ENCODE measurements at regions not wholly inside any gene's neighbourhood (a gene's known extent, or its start where the extent isn't known, plus 50 kb on each side); places are given as distances from the start of the nearest gene placed in this dataset.

DNA sequence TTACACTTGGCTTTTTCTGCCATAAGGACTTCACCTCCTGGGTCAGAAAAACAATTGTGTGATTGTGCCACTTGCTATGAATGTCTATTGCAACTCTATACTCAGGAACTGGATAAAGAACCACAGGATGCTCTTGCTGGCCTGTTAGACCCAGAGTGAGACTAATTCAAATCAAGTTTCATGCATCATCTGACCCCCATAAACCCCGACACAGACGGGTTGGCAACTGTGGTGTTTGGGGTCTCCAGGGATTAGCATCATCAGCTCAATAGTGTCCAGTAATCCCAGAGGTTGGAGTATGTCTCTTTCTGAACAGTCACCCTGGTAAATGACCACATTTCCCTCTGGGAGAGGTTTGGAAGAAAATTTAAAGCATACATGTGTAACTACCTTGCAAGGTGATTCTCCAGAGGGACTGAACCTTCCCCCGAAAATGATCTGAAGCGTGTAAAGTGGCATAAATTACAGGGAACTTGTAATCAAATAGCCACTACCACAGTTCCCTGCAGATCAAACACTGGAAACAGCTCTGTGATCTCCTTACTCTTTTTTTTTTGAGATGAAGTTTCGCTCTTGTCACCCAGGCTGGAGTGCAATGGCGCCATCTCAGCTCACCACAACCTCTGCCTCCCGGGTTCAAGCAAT, 1097.6 kb downstream of the TBC1D22A start:
- no peaks in the 10 kb centered on the region for H3K4me1 ChIP-seq (ENCODE audit: control insufficient read depth, insufficient read depth, low read length, poor library complexity, severe bottlenecking)
- H3K36me3 Mint-ChIP-seq: no peaks in the 10 kb centered on the region
- H3K4me1 Mint-ChIP-seq: no peaks in the 10 kb centered on the region
- H3K27me3 ChIP-seq (ENCODE audit: control insufficient read depth, insufficient read depth, low read length): no peaks in the 10 kb centered on the region
- H3K4me3 ChIP-seq (ENCODE audit: low read depth, low read length): no peak overlapping the region
- peaks cover 0 to 3% (median 0%) of the 10 kb centered on the region in 7 donors for H3K9me3 Mint-ChIP-seq
- H3K27me3 Mint-ChIP-seq: no peaks in the 10 kb centered on the region
- H3K9me3 ChIP-seq (ENCODE audit: control insufficient read depth in 2 of 2, low read length in 2 of 2): peaks cover 0 to 3% of the 10 kb centered on the region in 2 experiments
- no peak overlapping the region for H3K4me3 Mint-ChIP-seq
- ATAC-seq (ENCODE audit: low read depth in 2 of 2): no peak
- no peaks in the 10 kb centered on the region for H3K36me3 ChIP-seq (ENCODE audit: control insufficient read depth, insufficient read depth, low read length)
- no peak for DNase-seq
- no peak overlapping the region for H3K27ac ChIP-seq (ENCODE audit: insufficient read depth, low read length, poor library complexity, severe bottlenecking)
- no peak overlapping the region for H3K27ac Mint-ChIP-seq

- no peak overlapping the region for H3K4me3 ChIP-seq (ENCODE audit: low read depth, low read length)
- H3K27ac Mint-ChIP-seq: no peak overlapping the region
- H3K4me1 ChIP-seq (ENCODE audit: control insufficient read depth, insufficient read depth, low read length, poor library complexity, severe bottlenecking): no peaks in the 10 kb centered on the region
- no peak overlapping the region for H3K27ac ChIP-seq (ENCODE audit: insufficient read depth, low read length, poor library complexity, severe bottlenecking)
- H3K4me1 Mint-ChIP-seq: no peaks in the 10 kb centered on the region
- no peak for ATAC-seq (ENCODE audit: low read depth in 2 of 2)
- peaks cover 0 to 3% of the 10 kb centered on the region in 2 experiments for H3K9me3 ChIP-seq (ENCODE audit: control insufficient read depth in 2 of 2, low read length in 2 of 2)
- H3K36me3 Mint-ChIP-seq: no peaks in the 10 kb centered on the region
- H3K27me3 Mint-ChIP-seq: no peaks in the 10 kb centered on the region
- no peak overlapping the region for H3K4me3 Mint-ChIP-seq
- DNase-seq: no peak
- H3K9me3 Mint-ChIP-seq: peaks cover 0 to 1% (median 0%) of the 10 kb centered on the region in 7 donors
- no peaks in the 10 kb centered on the region for H3K27me3 ChIP-seq (ENCODE audit: control insufficient read depth, insufficient read depth, low read length)
- no peaks in the 10 kb centered on the region for H3K36me3 ChIP-seq (ENCODE audit: control insufficient read depth, insufficient read depth, low read length)
Observed at GRCh38 chr22:47858773-47859306, 1096.4 kb downstream of the TBC1D22A start.

- Histone ChIP-seq H3K27ac (ENCODE audit: insufficient read depth, low read length, poor library complexity, severe bottlenecking) (no peak overlapping the region), H3K4me1 (ENCODE audit: control insufficient read depth, insufficient read depth, low read length, poor library complexity, severe bottlenecking) (no peaks in the 10 kb centered on the region), H3K9me3 (ENCODE audit: control insufficient read depth in 2 of 2, low read length in 2 of 2) (peaks cover 0 to 3% of the 10 kb centered on the region in 2 experiments), H3K4me3 (ENCODE audit: low read depth, low read length) (no peak overlapping the region), H3K36me3 (ENCODE audit: control insufficient read depth, insufficient read depth, low read length) (no peaks in the 10 kb centered on the region), H3K27me3 (ENCODE audit: control insufficient read depth, insufficient read depth, low read length) (no peaks in the 10 kb centered on the region)
- Mint-ChIP-seq H3K36me3 (no peaks in the 10 kb centered on the region), H3K27me3 (no peaks in the 10 kb centered on the region), H3K27ac (no peak overlapping the region), H3K4me3 (no peak overlapping the region), H3K9me3 (no peaks in the 10 kb centered on the region), H3K4me1 (no peaks in the 10 kb centered on the region)
- no peak for DNase-seq
- ATAC-seq (ENCODE audit: low read depth in 2 of 2): no peak
Observed at GRCh38 chr22:47854680-47855079, 1092.2 kb downstream of the TBC1D22A start.

- no peak for ATAC-seq (ENCODE audit: low read depth in 2 of 2)
- Mint-ChIP-seq H3K4me3 (no peak overlapping the region), H3K4me1 (no peaks in the 10 kb centered on the region), H3K36me3 (no peaks in the 10 kb centered on the region), H3K9me3 (no peaks in the 10 kb centered on the region), H3K27ac (no peak overlapping the region), H3K27me3 (no peaks in the 10 kb centered on the region)
- Histone ChIP-seq H3K4me1 (ENCODE audit: control insufficient read depth, insufficient read depth, low read length, poor library complexity, severe bottlenecking) (no peaks in the 10 kb centered on the region), H3K4me3 (ENCODE audit: low read depth, low read length) (no peak overlapping the region), H3K36me3 (ENCODE audit: control insufficient read depth, insufficient read depth, low read length) (no peaks in the 10 kb centered on the region), H3K27me3 (ENCODE audit: control insufficient read depth, insufficient read depth, low read length) (no peaks in the 10 kb centered on the region), H3K9me3 (ENCODE audit: control insufficient read depth in 2 of 2, low read length in 2 of 2) (peaks cover 0 to 3% of the 10 kb centered on the region in 2 experiments), H3K27ac (ENCODE audit: insufficient read depth, low read length, poor library complexity, severe bottlenecking) (no peak overlapping the region)
- DNase-seq: no peak
Observed at GRCh38 chr22:47854251-47854650, 1091.8 kb downstream of the TBC1D22A start.

- Histone ChIP-seq H3K27ac (ENCODE audit: insufficient read depth, low read length, poor library complexity, severe bottlenecking) (no peak overlapping the region), H3K27me3 (ENCODE audit: control insufficient read depth, insufficient read depth, low read length) (no peaks in the 10 kb centered on the region), H3K4me1 (ENCODE audit: control insufficient read depth, insufficient read depth, low read length, poor library complexity, severe bottlenecking) (no peaks in the 10 kb centered on the region), H3K36me3 (ENCODE audit: control insufficient read depth, insufficient read depth, low read length) (no peaks in the 10 kb centered on the region), H3K4me3 (ENCODE audit: low read depth, low read length) (no peak overlapping the region), H3K9me3 (ENCODE audit: control insufficient read depth in 2 of 2, low read length in 2 of 2) (peaks cover 0 to 1% of the 10 kb centered on the region in 2 experiments)
- ATAC-seq (ENCODE audit: low read depth in 2 of 2) (no peak), DNase-seq (no peak)
- Mint-ChIP-seq H3K27ac (no peak overlapping the region), H3K4me3 (no peak overlapping the region), H3K36me3 (no peaks in the 10 kb centered on the region), H3K27me3 (no peaks in the 10 kb centered on the region), H3K4me1 (no peaks in the 10 kb centered on the region), H3K9me3 (no peaks in the 10 kb centered on the region)
Observed at GRCh38 chr22:47853750-47854149, 1091.3 kb downstream of the TBC1D22A start.

- DNase-seq (no peak), ATAC-seq (ENCODE audit: low read depth in 2 of 2) (no peak)
- no peaks in the 10 kb centered on the region for H3K9me3 ChIP-seq (ENCODE audit: control insufficient read depth in 2 of 2, low read length in 2 of 2)
- H3K27ac ChIP-seq (ENCODE audit: insufficient read depth, low read length, poor library complexity, severe bottlenecking): no peak overlapping the region
- H3K4me1 Mint-ChIP-seq: no peaks in the 10 kb centered on the region
- no peaks in the 10 kb centered on the region for H3K36me3 Mint-ChIP-seq
- no peaks in the 10 kb centered on the region for H3K9me3 Mint-ChIP-seq
- no peaks in the 10 kb centered on the region for H3K27me3 ChIP-seq (ENCODE audit: control insufficient read depth, insufficient read depth, low read length)
- H3K4me3 Mint-ChIP-seq: no peak overlapping the region
- H3K27ac Mint-ChIP-seq: no peak overlapping the region
- no peaks in the 10 kb centered on the region for H3K36me3 ChIP-seq (ENCODE audit: control insufficient read depth, insufficient read depth, low read length)
- no peaks in the 10 kb centered on the region for H3K4me1 ChIP-seq (ENCODE audit: control insufficient read depth, insufficient read depth, low read length, poor library complexity, severe bottlenecking)
- H3K4me3 ChIP-seq (ENCODE audit: low read depth, low read length): no peak overlapping the region
- no peaks in the 10 kb centered on the region for H3K27me3 Mint-ChIP-seq
Observed at GRCh38 chr22:47851586-47851985, 1089.1 kb downstream of the TBC1D22A start.

DNA sequence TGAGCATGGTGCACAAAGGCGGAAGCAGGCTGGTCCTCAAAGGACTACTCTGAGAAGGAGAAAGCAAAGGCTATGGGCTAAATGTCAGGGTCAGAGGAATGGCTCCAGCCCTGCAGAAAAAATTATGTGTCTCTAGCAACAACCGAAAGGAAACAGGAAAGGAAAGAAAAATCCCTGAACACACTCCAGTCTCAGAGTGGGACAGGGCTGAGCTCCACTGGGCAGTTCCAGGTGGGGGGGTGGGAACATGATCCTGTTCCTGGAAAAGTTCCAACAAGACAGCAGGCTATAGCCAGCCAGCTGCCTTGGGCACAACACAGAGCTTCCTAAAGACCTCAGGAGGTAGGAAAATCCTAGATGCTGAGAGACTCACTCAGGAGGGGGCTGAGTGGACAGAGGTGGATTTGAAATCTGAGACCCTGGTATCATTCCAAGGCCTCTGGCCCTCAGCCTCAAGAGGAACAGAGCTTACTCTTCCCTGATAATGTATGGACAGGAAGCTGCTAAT, 1088.2 kb downstream of the TBC1D22A start:
- H3K27me3 Mint-ChIP-seq: no peaks in the 10 kb centered on the region
- no peak overlapping the region for H3K27ac Mint-ChIP-seq
- Histone ChIP-seq H3K9me3 (ENCODE audit: control insufficient read depth in 2 of 2, low read length in 2 of 2) (no peaks in the 10 kb centered on the region), H3K4me3 (ENCODE audit: low read depth, low read length) (no peak overlapping the region), H3K27me3 (ENCODE audit: control insufficient read depth, insufficient read depth, low read length) (no peaks in the 10 kb centered on the region), H3K36me3 (ENCODE audit: control insufficient read depth, insufficient read depth, low read length) (no peaks in the 10 kb centered on the region), H3K4me1 (ENCODE audit: control insufficient read depth, insufficient read depth, low read length, poor library complexity, severe bottlenecking) (no peaks in the 10 kb centered on the region), H3K27ac (ENCODE audit: insufficient read depth, low read length, poor library complexity, severe bottlenecking) (no peak overlapping the region)
- no peaks in the 10 kb centered on the region for H3K36me3 Mint-ChIP-seq
- H3K4me1 Mint-ChIP-seq: no peaks in the 10 kb centered on the region
- ATAC-seq (ENCODE audit: low read depth in 2 of 2) (no peak), DNase-seq (no peak)
- H3K4me3 Mint-ChIP-seq: no peak overlapping the region
- H3K9me3 Mint-ChIP-seq: no peaks in the 10 kb centered on the region

DNA sequence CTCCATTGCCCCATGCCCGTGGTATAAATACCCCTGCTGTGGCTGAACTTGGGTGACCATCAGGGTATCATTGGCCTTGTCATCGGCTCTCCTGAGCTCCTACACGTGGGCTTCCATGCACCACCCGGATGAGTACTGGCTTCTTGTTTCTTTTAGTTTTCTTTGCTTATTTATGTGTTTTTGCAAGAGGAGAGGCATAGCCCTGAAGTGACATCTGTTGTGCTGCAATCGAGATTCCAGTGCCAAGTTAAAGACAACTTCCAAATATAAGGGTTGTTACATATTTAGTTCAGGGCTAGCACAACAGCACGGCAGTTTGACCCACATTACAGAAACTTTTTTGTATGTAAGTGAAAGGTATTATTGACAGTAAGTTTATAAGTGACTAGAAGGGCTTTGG, 1087.1 kb downstream of the TBC1D22A start:
- Mint-ChIP-seq H3K36me3 (no peaks in the 10 kb centered on the region), H3K9me3 (no peaks in the 10 kb centered on the region), H3K4me1 (no peaks in the 10 kb centered on the region), H3K27me3 (no peaks in the 10 kb centered on the region), H3K27ac (no peak overlapping the region), H3K4me3 (no peak overlapping the region)
- no peak overlapping the region for H3K4me3 ChIP-seq (ENCODE audit: low read depth, low read length)
- DNase-seq: no peak
- no peak overlapping the region for H3K27ac ChIP-seq (ENCODE audit: insufficient read depth, low read length, poor library complexity, severe bottlenecking)
- ATAC-seq (ENCODE audit: low read depth in 2 of 2): no peak
- H3K36me3 ChIP-seq (ENCODE audit: control insufficient read depth, insufficient read depth, low read length): no peaks in the 10 kb centered on the region
- H3K27me3 ChIP-seq (ENCODE audit: control insufficient read depth, insufficient read depth, low read length): no peaks in the 10 kb centered on the region
- no peaks in the 10 kb centered on the region for H3K9me3 ChIP-seq (ENCODE audit: control insufficient read depth in 2 of 2, low read length in 2 of 2)
- no peaks in the 10 kb centered on the region for H3K4me1 ChIP-seq (ENCODE audit: control insufficient read depth, insufficient read depth, low read length, poor library complexity, severe bottlenecking)
